Stimulated activated naive CD4-positive, alpha-beta T cell treated with Interleukin-2 at 50 U/mL for 16 hours (primary cell): ENCODE measurements at regions not wholly inside any gene's neighbourhood (a gene's known extent, or its start where the extent isn't known, plus 50 kb on each side); places are given as distances from the start of the nearest gene placed in this dataset.

Experiments used
- DNase-seq: peaks from one replicate; lab custom pipeline; 2025; lab: John Stamatoyannopoulos, UW

GRCh38 chr1:218771931-218772330, 401.7 kb upstream of the LYPLAL1 start:
- DNase-seq: no peak

- DNase-seq: no peak
Measured at GRCh38 chr1:218772575-218772974, 401.1 kb upstream of the LYPLAL1 start.

- no peak for DNase-seq
Measured at GRCh38 chr1:218775501-218776021, 398.1 kb upstream of the LYPLAL1 start.

- no peak for DNase-seq
Measured at GRCh38 chr1:218778257-218779126, 395.2 kb upstream of the LYPLAL1 start.

- DNase-seq: no peak
Measured at GRCh38 chr1:218779341-218780100, 394.2 kb upstream of the LYPLAL1 start.

- no peak for DNase-seq
Measured at GRCh38 chr1:218783131-218783530, 390.5 kb upstream of the LYPLAL1 start.

- DNase-seq: no peak
Measured at GRCh38 chr1:218783916-218784315, 389.8 kb upstream of the LYPLAL1 start.

GRCh38 chr1:218785928-218786327, 387.8 kb upstream of the LYPLAL1 start:
- no peak for DNase-seq

GRCh38 chr1:218787826-218788225, 385.9 kb upstream of the LYPLAL1 start:
- DNase-seq: no peak

- DNase-seq: no peak
Measured at GRCh38 chr1:218796773-218797172, 376.9 kb upstream of the LYPLAL1 start.

GRCh38 chr1:218802799-218803198, 370.9 kb upstream of the LYPLAL1 start:
- no peak for DNase-seq

GRCh38 chr1:218803351-218803997, 370.2 kb upstream of the LYPLAL1 start:
- DNase-seq: no peak

- DNase-seq: no peak
Measured at GRCh38 chr1:218804014-218804785, 369.5 kb upstream of the LYPLAL1 start.

GRCh38 chr1:218809061-218809460, 364.6 kb upstream of the LYPLAL1 start:
- DNase-seq: no peak

- DNase-seq: no peak
Measured at GRCh38 chr1:218809625-218810024, 364.1 kb upstream of the LYPLAL1 start.

- DNase-seq: no peak
Measured at GRCh38 chr1:218810306-218810705, 363.4 kb upstream of the LYPLAL1 start.

GRCh38 chr1:218811497-218811896, 362.2 kb upstream of the LYPLAL1 start:
- DNase-seq: no peak

GRCh38 chr1:218812360-218812759, 361.3 kb upstream of the LYPLAL1 start:
- DNase-seq: no peak

- DNase-seq: no peak
Measured at GRCh38 chr1:218813237-218813636, 360.4 kb upstream of the LYPLAL1 start.

- no peak for DNase-seq
Measured at GRCh38 chr1:218815076-218815475, 358.6 kb upstream of the LYPLAL1 start.

- no peak for DNase-seq
Measured at GRCh38 chr1:218817071-218817470, 356.6 kb upstream of the LYPLAL1 start.
